IMR-90 (cell line): ENCODE measurements at regions not wholly inside any gene's neighbourhood (a gene's known extent, or its start where the extent isn't known, plus 50 kb on each side); places are given as distances from the start of the nearest gene placed in this dataset.

ENCODE experiments used
- ATAC-seq: fragments of 200-7000 bp; cut with Tn5 transposase; 2 replicates; pipeline ENCODE4 v1.9.1; 2020; ENCODE audit warnings: low read depth, mild to moderate bottlenecking, moderate library complexity
- BruUV-seq: library from RNA; stranded (reverse); fragments of 400-500 nt; replicated peaks from 2 replicates; lab custom pipeline; 2021; lab: Mats Ljungman, UMichigan
- CTCF ChIA-PET: fragments of 300-600 bp; formaldehyde crosslinking; extraction: SDS; loops from one replicate; lab custom pipeline; 2021; ENCODE audit warnings: antibody characterized with exemption; lab: Yijun Ruan, JAX
- POLR2A ChIA-PET: fragments of 300-600 bp; sonication (Branson Sonifier 250); formaldehyde crosslinking; loops from one replicate; lab custom pipeline; 2022; ENCODE audit warnings: antibody characterized with exemption; ENCODE audit not compliant: unreplicated experiment; lab: Charles Lee
- DNase-seq: peaks from one replicate; pipeline ENCODE4 v3.0.0; 2013
- H2AFZ ChIP-seq: replicated peaks from 2 replicates; pipeline ENCODE3; 2013; ENCODE audit warnings: low read length, mild to moderate bottlenecking; ENCODE audit not compliant: poor library complexity
- H2AK5ac ChIP-seq: 2 replicates; pipeline ENCODE4 v1.6.1; 2013; ENCODE audit warnings: low read depth, low read length, inconsistent platforms
- H2AK9ac ChIP-seq: replicated peaks from 2 replicates; pipeline ENCODE3; 2013; ENCODE audit warnings: mild to moderate bottlenecking, low read depth, low read length, moderate library complexity; ENCODE audit not compliant: poor library complexity
- H2BK120ac ChIP-seq: 2 replicates; pipeline ENCODE4 v1.6.1; 2013; ENCODE audit warnings: low read depth, low read length, inconsistent platforms
- H2BK15ac ChIP-seq: 3 replicates; pipeline ENCODE4 v1.6.1; 2013; ENCODE audit warnings: low read depth, low read length, inconsistent platforms
- H2BK20ac ChIP-seq: 2 replicates; pipeline ENCODE4 v1.6.1; 2013; ENCODE audit warnings: low read depth, mild to moderate bottlenecking, inconsistent platforms, low read length, moderate library complexity
- H2BK5ac ChIP-seq: 2 replicates; pipeline ENCODE4 v1.6.1; 2013; ENCODE audit warnings: mild to moderate bottlenecking, low read depth, low read length, inconsistent platforms; ENCODE audit not compliant: poor library complexity, severe bottlenecking
- H3K14ac ChIP-seq: replicated peaks from 2 replicates; pipeline ENCODE4 v1.6.1; 2013; ENCODE audit warnings: low read depth, low read length, inconsistent platforms
- H3K18ac ChIP-seq: 2 replicates; pipeline ENCODE4 v1.6.1; 2013; ENCODE audit warnings: low read depth, low read length, control low read depth
- H3K23ac ChIP-seq: 2 replicates; pipeline ENCODE4 v1.6.1; 2013; ENCODE audit warnings: low read depth, low read length, inconsistent platforms
- H3K27ac ChIP-seq: 2 replicates; pipeline ENCODE4 v1.5.1; 2013; ENCODE audit warnings: mild to moderate bottlenecking, control low read depth, low read length; ENCODE audit not compliant: insufficient read depth
- H3K27me3 ChIP-seq: 2 replicates; pipeline ENCODE4 v1.6.1; 2013; ENCODE audit warnings: low read length; ENCODE audit not compliant: control insufficient read depth, insufficient read depth
- H3K36me3 ChIP-seq: 2 replicates; pipeline ENCODE4 v1.6.1; 2013; ENCODE audit warnings: low read length, mixed read lengths; ENCODE audit not compliant: control insufficient read depth, insufficient read depth
- H3K4ac ChIP-seq: 2 replicates; pipeline ENCODE4 v1.6.1; 2013; ENCODE audit warnings: low read depth, low read length, inconsistent platforms
- H3K4me1 ChIP-seq: 2 replicates; pipeline ENCODE4 v1.6.1; 2013; ENCODE audit warnings: low read length, mixed read lengths; ENCODE audit not compliant: control insufficient read depth, insufficient read depth
- H3K4me2 ChIP-seq: 2 replicates; pipeline ENCODE4 v1.6.1; 2013; ENCODE audit warnings: low read depth, mild to moderate bottlenecking, control low read depth, low read length, moderate library complexity
- H3K4me3 ChIP-seq: 2 replicates; pipeline ENCODE4 v1.5.1; 2013; ENCODE audit warnings: low read depth, mild to moderate bottlenecking, control low read depth, low read length, moderate library complexity; ENCODE audit not compliant: insufficient read depth
- H3K56ac ChIP-seq: 2 replicates; pipeline ENCODE4 v1.6.1; 2013; ENCODE audit warnings: low read length, inconsistent platforms; ENCODE audit not compliant: insufficient read depth; ENCODE audit errors: extremely low read depth
- H3K79me1 ChIP-seq, 2 experiments: 2 replicates each; pipeline ENCODE4 v1.6.1; 2013; ENCODE audit warnings: low read length in 2 of 2, inconsistent platforms in 1 of 2, low read depth in 1 of 2
- H3K9ac ChIP-seq: 2 replicates; pipeline ENCODE4 v1.6.1; 2013; ENCODE audit warnings: low read depth, low read length, control low read depth
- H3K9me1 ChIP-seq: 2 replicates; pipeline ENCODE4 v1.6.1; 2013; ENCODE audit warnings: low read length, inconsistent platforms; ENCODE audit not compliant: insufficient read depth
- H3K9me3 ChIP-seq: 2 replicates; pipeline ENCODE4 v1.6.1; 2013; ENCODE audit warnings: low read length; ENCODE audit not compliant: control insufficient read depth, insufficient read depth
- H4K20me1 ChIP-seq: 2 replicates; pipeline ENCODE4 v1.6.1; 2013; ENCODE audit warnings: low read length, inconsistent platforms; ENCODE audit not compliant: insufficient read depth
- H4K5ac ChIP-seq: 2 replicates; pipeline ENCODE4 v1.6.1; 2013; ENCODE audit warnings: mild to moderate bottlenecking, low read depth, low read length, control low read depth
- H4K8ac ChIP-seq, 2 experiments: 2 replicates each; pipeline ENCODE4 v1.6.1; 2013; ENCODE audit warnings: low read depth in 2 of 2, low read length in 2 of 2, control low read depth in 1 of 2, inconsistent platforms in 1 of 2
- H4K91ac ChIP-seq: 2 replicates; pipeline ENCODE4 v1.6.1; 2013; ENCODE audit warnings: low read depth, low read length, inconsistent platforms; ENCODE audit not compliant: insufficient read depth
- ELK1 ChIP-seq: fragments of 150-350 bp; IDR thresholded peaks from 2 replicates; pipeline ENCODE4 v1.6.1; 2016; ENCODE audit warnings: low read depth, mild to moderate bottlenecking, low read length, moderate library complexity, borderline replicate concordance
- WGBS, 2 experiments: methylation state at CpG; one replicate each; pipeline versions ENCODE4 v1.1.5 to v1.1.7; 2013; ENCODE audit warnings: missing lambda C conversion rate in 2 of 2; ENCODE audit not compliant: insufficient read length in 1 of 2; ENCODE audit errors: extremely low coverage in 2 of 2; 5-methylcytosine and 5-hydroxymethylcytosine counted together
- dilution Hi-C: fragments of 300-500 bp; cut with HindIII; formaldehyde crosslinking; loops from one replicate; pipeline ENCODE4 v1.14.3; 2018; ENCODE audit warnings: low sequenced_read_pairs; ENCODE audit not compliant: unreplicated experiment
- in situ Hi-C: fragments of 300-500 bp; cut with MboI; formaldehyde crosslinking; loops from 3 replicates; pipeline ENCODE4 v1.14.3; 2019; ENCODE audit warnings: low sequenced_read_pairs, inconsistent platforms, mixed read lengths
- intact Hi-C: fragments of 100-400 bp; cut with micrococcal nuclease; formaldehyde crosslinking; loops from 2 replicates; pipeline ENCODE4 v1.10.0; 2022

- Histone ChIP-seq H3K79me1 (no peaks in the 10 kb centered on the region), H3K23ac (no peak overlapping the region), H2BK120ac (no peak overlapping the region), H3K4me3 (no peak overlapping the region), H2BK20ac (no peak overlapping the region), H3K27me3 (no peaks in the 10 kb centered on the region), H4K8ac (no peak overlapping the region), H3K56ac (no peak overlapping the region), H3K9me3 (no peaks in the 10 kb centered on the region), H2BK15ac (no peak overlapping the region), H3K9me1 (no peaks in the 10 kb centered on the region), H4K5ac (no peak overlapping the region), H2AK5ac (no peak overlapping the region), H3K14ac (no peak overlapping the region), H3K4me2 (no peak overlapping the region), H3K36me3 (no peaks in the 10 kb centered on the region), H4K20me1 (no peaks in the 10 kb centered on the region), H2AK9ac (no peak overlapping the region), H3K9ac (no peak overlapping the region), H3K4me1 (no peaks in the 10 kb centered on the region), H3K4ac (no peak overlapping the region), H3K18ac (no peak overlapping the region), H4K91ac (no peak overlapping the region), H3K27ac (no peak overlapping the region), H2AFZ (no peak overlapping the region), H2BK5ac (no peak overlapping the region)
- intact Hi-C loops (no loop called here), dilution Hi-C loops (no loop called here), in situ Hi-C loops (no loop called here)
- DNase-seq (no peak), ATAC-seq (no peak)
- TF ChIP-seq ELK1, result no peak
- POLR2A ChIA-PET, result no interaction called here
- no CpG with 5 or more reads among the region's 3 CpGs for WGBS, 2 experiments
- BruUV-seq, result no TSS peak
- CTCF ChIA-PET, result no interaction called here
Observed at GRCh38 chr9:68644831-68645230, 60.2 kb upstream of the PIP5K1B start.
